ENCODE measurements at regions not wholly inside any gene's neighbourhood (a gene's known extent, or its start where the extent isn't known, plus 50 kb on each side); places are given as distances from the start of the nearest gene placed in this dataset.

DNA sequence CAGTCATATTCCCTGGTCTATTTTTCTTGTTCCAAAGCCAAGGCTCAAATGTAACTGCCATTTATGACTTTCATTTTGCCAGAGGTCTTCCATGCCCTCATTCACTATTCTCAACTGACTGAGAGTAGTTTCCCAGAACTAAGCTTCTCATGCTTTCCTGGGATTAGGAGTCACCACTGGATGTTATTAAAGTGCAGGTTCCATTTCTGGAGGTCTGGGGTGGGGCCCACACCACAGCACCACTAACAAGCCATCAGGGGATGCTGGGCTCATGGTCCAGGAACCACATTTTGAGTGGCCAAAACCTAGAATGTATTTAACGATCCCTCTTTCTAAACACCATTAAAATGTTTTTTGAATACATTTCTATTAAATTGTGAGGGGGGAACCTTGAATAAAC lies 677.6 kb downstream of the SEMA5A start:
- H3K27ac ChIP-seq (ENCODE audit: low read length), result no peak overlapping the region
- no peak overlapping the region for H3K4me2 ChIP-seq (ENCODE audit: low read length)
- no peaks in the 10 kb centered on the region for H3K9me2 ChIP-seq (ENCODE audit: insufficient read depth, low read length)
- TF ChIP-seq POLR2AphosphoS5 (IDR thresholded peaks at IDR 0.05) (no peak), MXI1 (conservative IDR thresholded peaks at IDR 0.05; ENCODE audit: poor library complexity, severe bottlenecking) (no peak), RAD21 (conservative IDR thresholded peaks at IDR 0.05) (no peak), SMC3 (conservative IDR thresholded peaks at IDR 0.05; ENCODE audit: poor library complexity) (no peak), TAF1 (IDR thresholded peaks at IDR 0.05; ENCODE audit: low read depth) (no peak)
- TF ChIP-seq, protein P1, sequence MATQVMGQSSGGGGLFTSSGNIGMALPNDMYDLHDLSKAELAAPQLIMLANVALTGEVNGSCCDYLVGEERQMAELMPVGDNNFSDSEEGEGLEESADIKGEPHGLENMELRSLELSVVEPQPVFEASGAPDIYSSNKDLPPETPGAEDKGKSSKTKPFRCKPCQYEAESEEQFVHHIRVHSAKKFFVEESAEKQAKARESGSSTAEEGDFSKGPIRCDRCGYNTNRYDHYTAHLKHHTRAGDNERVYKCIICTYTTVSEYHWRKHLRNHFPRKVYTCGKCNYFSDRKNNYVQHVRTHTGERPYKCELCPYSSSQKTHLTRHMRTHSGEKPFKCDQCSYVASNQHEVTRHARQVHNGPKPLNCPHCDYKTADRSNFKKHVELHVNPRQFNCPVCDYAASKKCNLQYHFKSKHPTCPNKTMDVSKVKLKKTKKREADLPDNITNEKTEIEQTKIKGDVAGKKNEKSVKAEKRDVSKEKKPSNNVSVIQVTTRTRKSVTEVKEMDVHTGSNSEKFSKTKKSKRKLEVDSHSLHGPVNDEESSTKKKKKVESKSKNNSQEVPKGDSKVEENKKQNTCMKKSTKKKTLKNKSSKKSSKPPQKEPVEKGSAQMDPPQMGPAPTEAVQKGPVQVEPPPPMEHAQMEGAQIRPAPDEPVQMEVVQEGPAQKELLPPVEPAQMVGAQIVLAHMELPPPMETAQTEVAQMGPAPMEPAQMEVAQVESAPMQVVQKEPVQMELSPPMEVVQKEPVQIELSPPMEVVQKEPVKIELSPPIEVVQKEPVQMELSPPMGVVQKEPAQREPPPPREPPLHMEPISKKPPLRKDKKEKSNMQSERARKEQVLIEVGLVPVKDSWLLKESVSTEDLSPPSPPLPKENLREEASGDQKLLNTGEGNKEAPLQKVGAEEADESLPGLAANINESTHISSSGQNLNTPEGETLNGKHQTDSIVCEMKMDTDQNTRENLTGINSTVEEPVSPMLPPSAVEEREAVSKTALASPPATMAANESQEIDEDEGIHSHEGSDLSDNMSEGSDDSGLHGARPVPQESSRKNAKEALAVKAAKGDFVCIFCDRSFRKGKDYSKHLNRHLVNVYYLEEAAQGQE (IDR thresholded peaks at IDR 0.05; ENCODE audit: borderline replicate concordance), result no peak
- TF ChIP-seq, protein P2, sequence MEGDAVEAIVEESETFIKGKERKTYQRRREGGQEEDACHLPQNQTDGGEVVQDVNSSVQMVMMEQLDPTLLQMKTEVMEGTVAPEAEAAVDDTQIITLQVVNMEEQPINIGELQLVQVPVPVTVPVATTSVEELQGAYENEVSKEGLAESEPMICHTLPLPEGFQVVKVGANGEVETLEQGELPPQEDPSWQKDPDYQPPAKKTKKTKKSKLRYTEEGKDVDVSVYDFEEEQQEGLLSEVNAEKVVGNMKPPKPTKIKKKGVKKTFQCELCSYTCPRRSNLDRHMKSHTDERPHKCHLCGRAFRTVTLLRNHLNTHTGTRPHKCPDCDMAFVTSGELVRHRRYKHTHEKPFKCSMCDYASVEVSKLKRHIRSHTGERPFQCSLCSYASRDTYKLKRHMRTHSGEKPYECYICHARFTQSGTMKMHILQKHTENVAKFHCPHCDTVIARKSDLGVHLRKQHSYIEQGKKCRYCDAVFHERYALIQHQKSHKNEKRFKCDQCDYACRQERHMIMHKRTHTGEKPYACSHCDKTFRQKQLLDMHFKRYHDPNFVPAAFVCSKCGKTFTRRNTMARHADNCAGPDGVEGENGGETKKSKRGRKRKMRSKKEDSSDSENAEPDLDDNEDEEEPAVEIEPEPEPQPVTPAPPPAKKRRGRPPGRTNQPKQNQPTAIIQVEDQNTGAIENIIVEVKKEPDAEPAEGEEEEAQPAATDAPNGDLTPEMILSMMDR (IDR thresholded peaks at IDR 0.05; ENCODE audit: poor library complexity, severe bottlenecking), result no peak
- no peak overlapping the region for H3K9ac ChIP-seq (ENCODE audit: low read length)
- H3F3A ChIP-seq (ENCODE audit: insufficient read depth, low read length, poor library complexity, severe bottlenecking), result no peaks in the 10 kb centered on the region
- no peaks in the 10 kb centered on the region for H3K9me3 ChIP-seq (ENCODE audit: low read length)
- no peak overlapping the region for H3K4me3 ChIP-seq (ENCODE audit: low read length)
- no peak overlapping the region for H2AFZ ChIP-seq (ENCODE audit: low read depth, low read length)
- no peaks in the 10 kb centered on the region for H3K36me3 ChIP-seq (ENCODE audit: insufficient read depth, low read length)
- H4K20me1 ChIP-seq (ENCODE audit: insufficient read depth), result no peaks in the 10 kb centered on the region
- H3K27me3 ChIP-seq (ENCODE audit: insufficient read depth, low read depth, low read length), result no peaks in the 10 kb centered on the region
- H3K79me2 ChIP-seq (replicated peaks; ENCODE audit: insufficient read depth, low read length), result no peaks in the 10 kb centered on the region

DNA sequence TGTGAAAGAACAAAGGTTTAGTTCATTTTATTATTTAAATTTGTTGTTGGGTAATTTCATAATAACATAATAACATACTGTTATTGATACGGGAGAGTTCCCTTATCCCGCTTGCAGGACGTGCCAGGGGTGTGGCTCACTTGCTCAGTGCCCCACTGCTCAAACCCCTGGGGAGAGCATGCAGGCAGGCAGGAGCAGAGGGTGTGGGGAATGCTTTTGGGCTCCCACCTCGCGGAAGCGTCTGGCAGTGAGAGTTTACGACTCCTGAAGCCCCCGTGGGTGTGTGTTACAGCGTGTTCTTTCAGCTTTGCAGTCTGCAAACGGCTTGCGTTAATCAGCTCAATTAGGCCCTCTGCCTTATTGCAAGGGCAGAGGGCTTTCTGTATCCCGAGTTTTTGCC lies 675.9 kb downstream of the SEMA5A start:
- H3K4me2 ChIP-seq (ENCODE audit: low read length), result no peak overlapping the region
- H4K20me1 ChIP-seq (ENCODE audit: insufficient read depth), result no peaks in the 10 kb centered on the region
- no peak overlapping the region for H3K4me3 ChIP-seq (ENCODE audit: low read length)
- no peaks in the 10 kb centered on the region for H3K9me2 ChIP-seq (ENCODE audit: insufficient read depth, low read length)
- TF ChIP-seq, protein P1 (IDR thresholded peaks at IDR 0.05; ENCODE audit: borderline replicate concordance), result no peak
- TF ChIP-seq POLR2AphosphoS5 (IDR thresholded peaks at IDR 0.05) (no peak), TAF1 (IDR thresholded peaks at IDR 0.05; ENCODE audit: low read depth) (no peak), EP300 (conservative IDR thresholded peaks at IDR 0.05; ENCODE audit: poor library complexity, severe bottlenecking) (no peak), MXI1 (conservative IDR thresholded peaks at IDR 0.05; ENCODE audit: poor library complexity, severe bottlenecking) (no peak)
- TF ChIP-seq, protein P2 (IDR thresholded peaks at IDR 0.05; ENCODE audit: poor library complexity, severe bottlenecking), result no peak
- H3K9me3 ChIP-seq (ENCODE audit: low read length), result no peaks in the 10 kb centered on the region
- H3K27ac ChIP-seq (ENCODE audit: low read length), result no peak overlapping the region
- no peak overlapping the region for H2AFZ ChIP-seq (ENCODE audit: low read depth, low read length)
- no peak overlapping the region for H3K9ac ChIP-seq (ENCODE audit: low read length)
- H3K27me3 ChIP-seq (ENCODE audit: insufficient read depth, low read depth, low read length), result no peaks in the 10 kb centered on the region
- H3F3A ChIP-seq (ENCODE audit: insufficient read depth, low read length, poor library complexity, severe bottlenecking), result no peaks in the 10 kb centered on the region
- no peaks in the 10 kb centered on the region for H3K36me3 ChIP-seq (ENCODE audit: insufficient read depth, low read length)
- H3K79me2 ChIP-seq (replicated peaks; ENCODE audit: insufficient read depth, low read length), result no peaks in the 10 kb centered on the region

All from neural cell (in vitro differentiated cells).